GM21367 (cell line): ENCODE measurements at regions not wholly inside any gene's neighbourhood (a gene's known extent, or its start where the extent isn't known, plus 50 kb on each side); places are given as distances from the start of the nearest gene placed in this dataset.
"Not testable (repeated sequence)": the region's sequence is repeated elsewhere in the genome, so short reads cannot be mapped to it uniquely, and the experiment has no call there.

Experiments used
- ATAC-seq: cut with Tn5 transposase; IDR thresholded peaks from one replicate; pipeline ENCODE4 v1.9.1; 2021; ENCODE audit not compliant: unreplicated experiment

DNA sequence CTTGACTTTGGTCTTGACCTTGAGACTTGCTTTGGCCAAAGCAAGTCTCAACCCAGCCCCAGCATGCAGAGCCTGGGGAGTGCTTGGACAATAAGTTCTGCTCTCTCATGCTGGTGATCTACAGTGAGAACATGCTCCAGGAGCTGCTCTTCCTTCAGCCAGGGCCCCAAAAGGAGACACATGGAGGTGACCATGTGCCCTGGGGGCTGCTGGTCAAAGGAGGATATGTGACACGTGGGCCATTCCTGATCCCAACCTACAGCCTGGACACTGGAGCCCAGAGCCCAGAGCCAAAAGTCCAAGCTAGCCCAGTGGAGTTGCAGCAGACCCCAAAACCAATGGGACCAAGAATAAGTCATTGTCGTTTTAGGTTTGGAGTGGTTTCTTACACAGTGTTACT, 78.2 kb upstream of the CHST15 start:
- ATAC-seq, result no peak

DNA sequence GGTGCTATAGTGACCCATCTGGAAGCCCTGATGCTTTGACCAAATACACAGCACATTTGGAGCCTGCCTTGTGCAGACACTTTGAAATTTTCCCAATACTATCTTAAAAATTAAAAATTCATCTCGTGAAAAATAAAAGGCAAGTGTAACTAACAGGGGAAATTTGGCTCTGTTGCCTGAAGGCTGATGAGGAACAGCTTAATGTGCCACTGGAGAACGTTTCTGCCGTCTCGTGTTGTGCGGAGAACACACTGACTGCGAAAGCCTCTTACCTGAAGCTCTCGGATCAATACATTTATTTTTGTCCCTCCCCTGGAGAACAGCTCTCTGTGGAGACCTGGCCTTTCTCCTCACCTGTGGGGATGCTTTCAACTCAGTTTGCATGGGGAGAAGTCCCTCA, 77.2 kb upstream of the CHST15 start:
- ATAC-seq, result no peak

DNA sequence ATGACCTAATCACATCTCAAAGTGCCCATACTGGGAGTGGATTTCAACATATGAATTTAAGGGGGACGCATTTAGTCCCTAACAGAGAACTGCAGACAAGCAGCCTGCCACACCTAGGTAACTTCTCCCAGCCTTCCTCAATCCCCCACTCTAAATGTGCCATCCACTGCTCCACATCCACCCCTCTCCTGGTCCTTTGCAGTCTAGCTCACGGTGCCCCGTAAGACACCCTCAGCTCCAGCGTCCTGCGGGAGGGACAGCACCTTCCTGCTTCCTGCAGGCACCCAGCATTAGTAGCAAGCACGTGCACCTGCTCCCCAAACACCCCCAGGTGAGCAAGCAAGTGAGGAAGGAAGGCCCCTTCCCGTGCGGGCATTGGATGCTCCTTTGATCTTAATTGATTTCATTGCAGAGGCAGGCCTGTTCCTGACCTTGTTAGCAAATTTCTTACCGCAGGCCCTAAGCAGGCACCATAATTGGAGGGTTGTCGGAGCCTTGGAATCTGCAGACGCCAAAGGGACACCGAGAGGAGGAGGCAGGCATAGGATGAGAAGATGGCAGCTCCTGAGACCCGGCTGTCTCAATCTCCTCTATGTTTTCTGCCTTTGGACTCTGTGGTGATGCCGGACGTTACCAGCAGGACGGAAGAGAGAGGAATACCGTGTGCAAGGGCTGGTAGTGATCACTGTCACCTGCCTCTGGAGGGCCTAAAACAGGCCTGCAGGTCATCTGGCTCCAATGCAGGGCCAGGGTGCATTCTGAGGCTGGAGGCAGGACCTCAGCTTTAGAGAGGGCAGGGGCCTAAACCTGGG, 75.8 kb upstream of the CHST15 start:
- ATAC-seq, result no peak

DNA sequence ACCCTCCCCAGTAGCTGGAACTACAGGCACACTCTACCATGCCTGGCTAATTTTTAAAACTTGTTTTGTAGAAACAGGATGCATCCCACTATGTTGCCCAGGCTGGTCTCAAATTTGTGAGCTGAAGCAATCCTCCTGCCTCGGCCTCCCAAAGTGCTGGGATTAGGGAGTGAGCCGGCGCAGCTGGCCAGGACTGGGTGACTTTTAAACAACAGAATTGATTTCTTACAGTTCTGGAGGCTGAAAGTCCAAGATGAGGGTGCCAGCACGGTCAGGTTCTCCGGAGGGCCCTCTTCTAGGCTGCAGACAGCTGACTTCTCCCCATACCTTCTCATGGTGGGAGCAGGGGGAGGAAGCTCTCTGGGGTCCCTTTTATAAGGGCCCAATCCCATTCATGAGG, 75.2 kb upstream of the CHST15 start:
- ATAC-seq, result no peak

DNA sequence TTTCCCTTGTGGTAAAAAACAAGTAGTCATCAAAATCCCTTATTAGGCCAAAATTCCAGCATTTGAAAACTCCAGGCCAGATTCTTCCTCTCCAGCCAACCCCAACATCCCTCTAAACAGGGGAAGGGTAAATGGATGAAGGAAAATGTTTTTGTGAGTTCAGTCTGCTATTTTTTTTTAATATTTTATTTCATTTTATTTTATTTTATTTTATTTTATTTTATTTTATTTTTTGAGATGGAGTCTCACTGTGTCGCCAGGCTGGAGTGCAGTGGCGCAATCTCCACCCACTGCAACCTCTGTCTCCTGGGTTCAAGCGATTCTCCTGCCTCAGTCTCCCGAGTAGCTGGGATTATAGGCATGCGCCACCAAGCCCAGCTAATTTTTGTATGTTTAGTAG, 74.5 kb upstream of the CHST15 start:
- not testable (repeated sequence) for ATAC-seq

DNA sequence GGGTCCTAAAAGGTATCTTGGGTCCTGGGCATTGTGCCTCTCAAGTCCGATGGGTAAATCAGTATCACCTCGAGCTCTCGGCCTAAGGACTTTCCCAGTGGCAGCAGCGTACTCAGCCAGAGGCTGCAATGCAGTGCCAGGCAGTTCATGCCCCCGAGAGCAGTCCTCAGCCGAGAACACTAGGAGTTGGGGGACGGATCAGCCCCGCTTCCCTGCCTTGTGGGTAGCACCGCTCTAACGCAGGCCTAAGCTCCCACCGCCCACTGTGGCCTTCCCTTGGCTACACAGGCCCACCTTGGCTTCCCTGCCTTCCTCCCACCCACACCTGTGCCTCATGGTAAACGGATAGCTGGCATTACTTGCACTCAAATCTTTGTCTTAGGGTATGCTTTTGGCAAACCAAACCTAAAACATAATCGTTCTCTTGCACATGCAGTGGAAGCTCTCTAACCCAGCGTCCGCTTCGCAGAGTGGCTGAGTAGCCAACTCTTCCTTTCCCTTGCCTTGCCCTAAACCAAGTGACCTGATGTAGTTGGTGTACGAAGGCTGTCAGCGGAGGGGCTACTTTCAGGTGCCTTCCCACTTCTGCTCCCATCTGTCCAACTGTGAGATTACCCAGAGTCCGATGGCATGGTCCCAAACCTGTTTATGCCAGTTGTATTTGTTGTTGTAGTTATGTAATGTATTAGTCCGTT, 73.2 kb upstream of the CHST15 start:
- ATAC-seq, result no peak

DNA sequence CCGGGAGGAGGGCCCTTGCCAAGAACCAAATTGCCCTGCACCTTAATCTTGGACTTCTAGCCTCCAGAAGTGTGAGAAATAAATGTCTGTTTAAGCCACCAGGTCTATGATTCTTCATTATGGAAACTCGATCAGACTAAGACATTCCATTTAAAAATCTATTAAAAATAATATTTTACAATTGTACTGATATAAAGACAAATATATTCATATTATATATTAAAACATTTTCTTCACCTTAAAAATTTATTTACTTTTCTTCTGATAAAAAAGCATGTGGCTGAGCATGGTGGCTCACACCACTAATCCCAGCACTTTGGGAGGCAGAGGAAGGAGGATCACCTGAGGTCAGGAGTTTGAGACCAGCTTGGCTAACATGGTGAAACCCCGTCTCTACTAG, 72.4 kb upstream of the CHST15 start:
- no peak for ATAC-seq

DNA sequence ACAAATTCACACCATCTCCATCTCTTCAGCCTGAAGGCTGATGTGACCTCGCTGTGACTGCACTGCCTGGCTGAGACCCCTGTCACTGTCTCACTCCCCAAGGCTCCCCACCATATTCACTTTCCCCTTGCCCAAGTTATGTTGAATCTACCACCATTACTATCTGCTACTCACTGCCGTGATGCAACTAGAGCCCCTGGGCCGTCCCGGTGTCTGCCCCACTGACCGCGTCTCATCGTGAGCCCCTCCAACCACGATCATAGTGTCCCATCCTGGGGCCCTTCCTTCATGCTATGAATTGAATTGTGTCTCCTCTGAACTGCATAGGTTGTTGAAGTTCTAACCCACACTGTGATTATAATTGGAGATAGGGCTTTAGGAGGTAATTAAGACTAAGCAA, 71.9 kb upstream of the CHST15 start:
- ATAC-seq, result no peak

DNA sequence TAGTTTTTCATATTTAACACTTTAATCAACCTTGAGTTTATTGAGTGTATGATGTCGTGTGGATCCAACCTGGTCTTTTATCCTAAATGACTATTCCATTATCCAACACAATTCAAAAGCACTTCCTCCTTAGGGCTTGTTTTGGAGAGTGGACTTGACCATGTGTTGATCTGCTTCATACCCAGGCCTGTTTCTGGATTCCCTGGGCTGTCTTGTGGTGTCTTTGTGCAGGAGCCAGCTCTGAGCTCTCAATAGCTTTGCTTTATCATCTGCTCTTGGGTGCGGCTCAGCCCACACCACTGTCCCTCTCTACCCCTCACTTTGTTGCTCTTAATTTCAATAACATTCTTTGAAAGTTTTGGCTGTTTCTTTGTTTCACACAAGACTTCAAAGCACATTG, 70.9 kb upstream of the CHST15 start:
- no peak for ATAC-seq

DNA sequence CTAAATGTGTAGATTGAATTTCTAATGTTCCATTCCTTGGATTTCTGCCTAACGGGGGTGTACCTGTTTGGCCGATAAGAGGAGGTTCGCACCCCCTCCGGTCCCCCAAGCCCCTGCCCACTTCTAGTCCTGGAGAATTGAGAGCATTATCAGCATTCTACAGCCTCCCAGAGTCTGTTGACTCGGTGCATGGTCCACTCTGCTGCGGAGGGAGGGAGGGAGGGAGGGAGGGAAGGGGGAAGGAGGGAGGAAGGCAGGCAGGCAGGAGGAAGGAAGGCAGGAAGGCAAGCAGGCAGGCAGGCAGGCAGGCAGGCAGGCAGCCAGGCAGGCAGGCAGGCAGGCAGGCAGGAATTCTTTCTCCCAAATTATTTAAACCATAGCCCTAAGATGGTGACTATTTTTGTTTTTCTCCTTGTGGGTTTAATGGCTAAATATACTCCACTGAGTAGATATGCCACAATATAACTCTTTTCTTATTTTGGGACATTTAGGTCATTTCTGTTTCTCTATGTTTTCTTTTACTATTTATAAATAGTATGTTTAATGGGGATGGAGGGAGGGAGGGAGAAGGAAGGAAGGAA, 69.5 kb upstream of the CHST15 start:
- no peak for ATAC-seq

DNA sequence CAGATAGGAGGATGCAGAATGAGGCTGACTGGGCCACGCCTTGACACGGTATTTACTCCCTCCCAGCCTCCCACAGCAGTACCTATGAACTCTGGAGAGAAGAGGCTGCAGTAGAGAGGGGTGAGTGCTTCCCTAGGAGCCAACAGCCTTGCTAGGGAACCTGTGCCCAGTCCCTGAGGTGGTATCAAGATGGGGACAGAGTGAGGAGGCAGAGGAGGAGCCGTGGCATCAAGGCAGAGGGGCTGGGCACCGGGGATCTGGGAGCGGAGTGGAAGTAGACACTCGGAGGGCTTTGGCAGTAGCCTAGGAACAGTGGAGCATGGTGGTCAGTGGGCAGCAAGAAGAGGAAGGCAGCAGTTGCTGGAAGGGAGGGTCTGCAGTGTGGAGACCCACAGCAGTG, 68.7 kb upstream of the CHST15 start:
- no peak for ATAC-seq

DNA sequence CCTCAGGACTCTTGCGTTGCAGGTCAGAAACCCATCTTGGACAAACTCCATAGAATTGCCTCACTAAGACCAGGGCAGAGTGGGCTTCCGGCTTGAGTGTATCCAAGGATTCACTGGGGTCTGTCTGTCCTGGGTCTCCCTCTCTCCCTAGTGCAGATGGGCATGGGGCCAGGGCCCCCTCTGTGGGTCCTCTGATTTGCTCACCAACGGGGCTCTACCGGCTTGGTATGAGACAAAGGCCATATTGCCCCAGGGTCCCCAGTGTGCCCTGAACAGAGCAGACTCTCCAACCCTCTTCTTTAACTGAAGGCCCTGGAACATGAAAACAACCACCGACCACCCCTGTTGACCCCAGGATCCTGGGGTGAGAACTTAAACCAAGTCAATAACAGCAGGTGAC, 68.2 kb upstream of the CHST15 start:
- no peak for ATAC-seq

DNA sequence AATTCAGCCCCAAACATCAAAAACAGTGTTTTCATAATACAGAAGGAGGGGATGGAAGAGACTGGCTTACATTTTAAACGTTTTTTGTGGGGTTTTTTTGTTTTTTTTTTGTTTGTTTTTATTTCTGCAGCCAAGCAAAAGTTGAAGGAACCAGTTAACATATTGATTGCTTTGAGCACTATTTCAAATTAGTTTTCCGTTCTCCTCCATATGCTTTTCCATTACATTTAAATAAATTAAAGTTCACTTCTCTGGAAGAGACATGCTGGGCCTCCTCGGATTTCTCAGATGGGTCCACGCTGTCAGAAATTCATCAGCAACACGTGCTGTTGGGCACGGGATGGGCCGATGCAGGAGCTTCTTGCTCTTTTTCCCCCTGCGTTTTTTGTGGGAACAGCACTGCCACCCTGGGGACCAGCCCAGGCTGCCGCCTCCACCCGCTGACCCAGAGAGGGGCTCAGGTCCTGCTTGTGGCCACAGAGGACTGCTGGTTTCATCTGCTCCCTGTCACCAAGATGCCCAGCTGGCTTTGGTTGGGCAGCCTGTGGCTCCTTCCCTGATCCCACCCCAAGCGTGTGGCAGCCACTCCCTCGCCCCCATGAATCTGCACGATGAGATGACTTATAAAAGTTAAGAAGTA, 67.7 kb upstream of the CHST15 start:
- ATAC-seq, result no peak

DNA sequence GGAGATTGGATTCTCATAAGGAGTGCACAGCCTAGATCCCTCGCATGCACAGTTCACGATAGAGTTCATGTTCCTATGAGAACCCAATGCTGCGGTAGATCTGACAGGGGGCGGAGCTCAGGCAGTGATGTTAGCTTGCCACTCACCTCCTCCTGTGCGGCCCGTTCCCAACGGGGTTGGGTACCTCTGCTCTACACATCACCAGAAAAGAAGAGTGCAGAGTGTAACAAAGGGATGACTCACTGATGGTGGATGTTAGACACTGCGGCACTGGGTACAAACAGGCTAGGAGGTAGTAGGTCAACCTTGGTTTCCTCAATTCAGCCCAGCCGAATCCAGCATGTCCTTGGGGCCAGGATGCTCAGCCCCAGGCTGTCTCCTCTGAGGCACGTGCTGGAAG, 66.8 kb upstream of the CHST15 start:
- no peak for ATAC-seq

DNA sequence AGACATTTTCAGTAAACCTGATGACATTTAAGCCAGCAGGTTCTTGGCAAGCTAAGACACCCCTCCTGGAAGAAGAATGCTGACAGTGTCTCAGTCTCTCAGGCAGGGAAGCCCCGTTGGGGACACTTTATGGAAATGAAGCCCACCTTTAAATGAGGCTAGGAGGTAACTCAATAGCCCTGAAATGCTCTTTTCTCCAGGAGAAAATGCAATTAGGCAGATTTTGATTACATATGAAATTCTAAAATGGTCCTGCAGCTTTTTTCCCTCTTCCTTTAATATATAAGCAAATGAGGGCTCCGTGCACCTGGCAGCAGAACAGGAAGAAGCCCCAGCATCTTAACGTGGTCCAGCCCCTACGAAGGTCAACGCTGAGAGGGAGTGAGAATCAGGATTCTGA, 65.8 kb upstream of the CHST15 start:
- ATAC-seq, result no peak

DNA sequence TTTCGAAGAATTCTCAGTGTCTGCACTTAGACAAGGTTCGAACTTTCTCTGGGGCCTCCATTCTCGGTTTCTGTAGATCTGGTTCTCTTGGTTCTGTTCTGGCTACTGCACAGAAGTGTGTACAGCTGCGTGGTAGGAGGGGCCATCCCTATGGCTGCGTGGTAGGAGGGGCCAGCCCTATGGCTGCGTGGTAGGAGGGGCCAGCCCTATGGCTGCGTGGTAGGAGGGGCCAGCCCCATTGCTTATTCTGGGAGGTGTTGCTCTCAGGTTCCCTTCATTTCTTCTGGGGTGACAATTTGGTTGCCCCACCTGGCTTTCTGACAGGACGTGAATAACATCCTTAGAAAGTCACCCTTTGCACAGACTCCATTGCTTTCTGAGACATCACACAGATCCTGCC, 65.2 kb upstream of the CHST15 start:
- ATAC-seq, result no peak

DNA sequence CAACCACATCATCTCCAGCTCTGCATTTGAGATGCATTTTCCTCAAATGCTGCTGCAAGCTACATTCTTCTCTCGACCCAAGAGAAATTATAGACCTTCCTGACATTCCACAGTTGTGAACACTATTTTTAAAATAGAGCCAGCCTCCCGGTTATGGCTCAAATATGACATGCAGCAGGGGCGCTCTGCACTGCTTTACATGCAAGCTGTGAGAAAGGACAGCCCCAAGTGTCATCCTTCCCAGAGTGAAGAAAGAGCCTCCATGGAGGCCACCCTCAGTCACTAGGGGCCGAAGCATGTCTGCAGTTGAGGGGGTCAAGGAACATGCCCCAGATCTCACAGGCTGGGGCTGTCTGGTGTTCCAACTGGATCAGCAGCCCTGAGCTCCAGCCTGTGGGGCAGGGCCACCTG, 63.9 kb upstream of the CHST15 start:
- ATAC-seq, result no peak

DNA sequence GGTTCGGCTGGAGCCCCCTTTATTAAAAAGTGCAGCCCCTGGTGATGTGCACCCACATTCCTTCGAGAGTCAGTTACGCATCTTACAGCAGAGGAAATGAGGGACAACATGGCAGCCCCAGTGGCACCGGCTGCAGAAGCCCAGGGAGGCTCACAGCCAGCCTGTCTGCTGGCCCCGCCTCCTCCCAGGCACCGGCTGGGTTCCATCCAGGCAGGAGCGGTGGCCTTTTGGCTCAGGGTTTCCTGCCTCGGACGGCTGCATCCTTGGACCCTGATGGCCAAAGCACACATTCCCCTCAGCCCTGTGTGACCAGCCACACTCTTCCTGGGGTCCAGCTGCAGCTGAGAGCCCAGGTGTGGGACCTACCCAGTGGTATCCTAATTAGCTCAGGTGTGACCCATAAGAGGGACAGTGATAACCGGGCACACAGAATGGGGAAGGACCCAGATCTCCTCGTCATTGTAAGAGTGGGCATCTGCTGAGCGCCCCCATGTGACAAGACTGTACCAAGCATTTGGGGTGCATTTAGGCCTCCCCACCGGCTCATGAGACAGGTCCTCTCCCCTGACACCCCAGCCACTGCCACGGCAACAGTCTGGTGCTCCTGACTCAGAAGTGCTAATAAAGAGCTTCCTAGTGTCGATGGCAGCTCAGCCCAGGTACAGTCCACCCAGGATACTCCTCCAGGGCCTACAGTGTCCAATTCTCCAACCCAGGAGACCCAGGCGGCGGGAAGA, 63.3 kb upstream of the CHST15 start:
- ATAC-seq, result no peak

DNA sequence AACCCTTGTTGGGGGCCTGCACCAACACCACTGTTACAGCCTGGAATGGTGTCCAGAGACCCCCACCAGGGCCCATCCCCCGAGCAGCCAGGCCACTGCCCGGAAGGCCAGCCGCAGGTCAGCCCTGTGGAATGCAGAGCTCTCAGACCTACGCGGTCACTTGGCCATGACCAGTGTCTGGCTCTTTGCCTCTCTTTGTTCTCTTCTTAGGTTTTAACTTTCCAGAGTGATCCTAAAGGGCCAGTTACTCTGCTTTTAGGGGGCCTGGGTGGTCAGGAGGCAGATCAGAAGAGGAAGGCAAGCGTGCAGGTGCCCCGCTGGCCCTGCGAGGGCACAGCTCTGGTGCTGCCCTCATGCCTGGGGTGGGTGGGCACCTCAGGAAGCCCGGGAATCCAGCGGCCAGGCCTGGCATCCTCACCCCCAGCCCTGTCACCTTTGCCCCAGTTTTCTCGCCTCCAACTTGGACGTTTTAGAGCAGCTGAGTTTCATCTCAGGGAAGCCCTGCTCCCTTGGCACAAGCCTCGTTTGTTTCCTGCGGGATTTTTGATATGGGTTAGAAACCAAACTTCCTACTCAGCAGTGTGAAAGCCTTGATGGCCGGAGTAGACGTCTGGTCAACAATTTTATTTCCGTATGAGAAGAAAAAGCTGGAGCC, 62.5 kb upstream of the CHST15 start:
- ATAC-seq, result no peak

DNA sequence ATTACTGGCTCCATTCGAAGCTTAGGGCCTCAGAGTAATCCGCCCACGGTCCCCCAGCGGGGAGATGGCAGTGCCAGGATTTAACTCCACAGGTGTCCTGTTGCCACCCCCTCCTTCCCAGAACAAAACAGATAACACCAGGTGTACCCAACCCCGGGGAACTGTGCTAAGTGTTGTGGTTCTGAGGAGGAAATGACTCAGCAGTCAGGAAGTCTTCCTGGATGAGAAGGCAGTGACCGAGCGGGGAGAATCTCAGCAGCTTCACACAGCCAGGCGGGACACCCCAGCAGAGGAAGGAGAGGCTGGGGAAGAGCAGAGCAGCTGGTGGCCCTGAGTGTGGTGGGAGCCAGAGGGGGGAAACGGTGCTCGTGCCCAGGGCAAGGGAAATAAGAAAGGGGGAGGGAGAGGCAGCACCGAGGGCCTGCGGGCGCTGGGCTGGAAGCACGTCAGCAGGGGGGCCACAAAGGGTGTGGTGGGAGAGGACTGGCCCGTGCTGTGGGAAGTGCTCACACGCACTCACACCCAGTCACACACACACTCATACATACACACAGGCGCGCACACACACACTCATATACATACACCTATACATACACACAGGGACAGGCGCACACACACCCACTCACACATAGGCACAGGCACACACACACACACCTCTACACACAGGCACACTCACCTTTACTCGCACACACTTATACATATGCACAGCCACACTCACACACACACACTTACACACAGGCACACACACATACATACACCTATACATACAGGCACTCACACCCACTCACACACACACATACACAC, 59.8 kb upstream of the CHST15 start:
- peak; percentile 68 for ATAC-seq
